Nephron progenitor cell (in vitro differentiated cells): ENCODE measurements at regions not wholly inside any gene's neighbourhood (a gene's known extent, or its start where the extent isn't known, plus 50 kb on each side); places are given as distances from the start of the nearest gene placed in this dataset.
A peak's percentile ranks its signal among the peaks of the same experiment; 100 is the strongest.

ENCODE experiments used
- DNase-seq: peaks from one replicate; pipeline ENCODE4 v3.0.0; 2021
- H3K27ac Mint-ChIP-seq: 2 replicates; pipeline ENCODE4 v1.8.0; 2021; ENCODE audit warnings: mild to moderate bottlenecking, moderate library complexity, mixed read lengths
- H3K27me3 Mint-ChIP-seq: 2 replicates; pipeline ENCODE4 v1.8.0; 2021; ENCODE audit warnings: mild to moderate bottlenecking, low read depth, mixed read lengths; ENCODE audit not compliant: poor library complexity
- H3K36me3 Mint-ChIP-seq: 2 replicates; pipeline ENCODE4 v1.8.0; 2021; ENCODE audit warnings: low read depth, mixed read lengths
- H3K4me1 Mint-ChIP-seq: 2 replicates; pipeline ENCODE4 v1.8.0; 2021; ENCODE audit warnings: mixed read lengths
- H3K4me3 Mint-ChIP-seq: 2 replicates; pipeline ENCODE4 v1.8.0; 2021; ENCODE audit warnings: mild to moderate bottlenecking, moderate library complexity, mixed read lengths
- H3K9me3 Mint-ChIP-seq: 2 replicates; pipeline ENCODE4 v1.8.0; 2021; ENCODE audit warnings: mild to moderate bottlenecking, moderate library complexity, mixed read lengths
- CTCF ChIP-seq: fragments of 200-600 bp; sonication (generic); IDR thresholded peaks from 2 replicates; pipeline ENCODE4 v1.5.0; 2021; ENCODE audit warnings: antibody characterized with exemption

- Mint-ChIP-seq H3K4me1 (peaks cover 23% of the 10 kb centered on the region), H3K27ac (no peak overlapping the region), H3K4me3 (no peak overlapping the region), H3K9me3 (no peaks in the 10 kb centered on the region), H3K27me3 (peaks cover 4% of the 10 kb centered on the region), H3K36me3 (no peaks in the 10 kb centered on the region)
- no peak for TF ChIP-seq CTCF
- DNase-seq: no peak
Observed at GRCh38 chr12:45629292-45629691, 100.2 kb upstream of the ARID2 start.

GRCh38 chr12:45633733-45634132 is 95.8 kb upstream of the ARID2 start:
- H3K4me3 Mint-ChIP-seq: no peak overlapping the region
- peak overlapping the region; percentile 2 for H3K27ac Mint-ChIP-seq
- H3K27me3 Mint-ChIP-seq: peaks cover 4% of the 10 kb centered on the region
- H3K36me3 Mint-ChIP-seq: no peaks in the 10 kb centered on the region
- TF ChIP-seq CTCF: no peak
- no peak for DNase-seq
- peaks cover 11% of the 10 kb centered on the region for H3K4me1 Mint-ChIP-seq
- no peaks in the 10 kb centered on the region for H3K9me3 Mint-ChIP-seq

- no peaks in the 10 kb centered on the region for H3K36me3 Mint-ChIP-seq
- peaks cover 6% of the 10 kb centered on the region for H3K27me3 Mint-ChIP-seq
- no peak for TF ChIP-seq CTCF
- H3K4me3 Mint-ChIP-seq: no peak overlapping the region
- H3K9me3 Mint-ChIP-seq: no peaks in the 10 kb centered on the region
- no peak overlapping the region for H3K27ac Mint-ChIP-seq
- no peak for DNase-seq
- H3K4me1 Mint-ChIP-seq: peaks cover 11% of the 10 kb centered on the region
Observed at GRCh38 chr12:45634273-45634917, 95.1 kb upstream of the ARID2 start.

- peaks cover 2% of the 10 kb centered on the region for H3K27me3 Mint-ChIP-seq
- H3K4me3 Mint-ChIP-seq: no peak overlapping the region
- no peak for TF ChIP-seq CTCF
Observed at GRCh38 chr12:45637242-45637641, 92.3 kb upstream of the ARID2 start.

GRCh38 chr12:45637706-45638105 is 91.8 kb upstream of the ARID2 start:
- DNase-seq: no peak
- TF ChIP-seq CTCF: no peak
- Mint-ChIP-seq H3K27me3 (peaks cover 2% of the 10 kb centered on the region), H3K27ac (no peak overlapping the region), H3K4me1 (peaks cover 11% of the 10 kb centered on the region), H3K36me3 (no peaks in the 10 kb centered on the region), H3K4me3 (no peak overlapping the region), H3K9me3 (peaks cover 5% of the 10 kb centered on the region)

More at GRCh38 chr12:45637242-45637641, 92.3 kb upstream of the ARID2 start:
- Mint-ChIP-seq H3K9me3 (peaks cover 5% of the 10 kb centered on the region), H3K27ac (no peak overlapping the region), H3K36me3 (no peaks in the 10 kb centered on the region), H3K4me1 (peaks cover 11% of the 10 kb centered on the region)
- no peak for DNase-seq

- Mint-ChIP-seq H3K4me1 (peaks cover 11% of the 10 kb centered on the region), H3K4me3 (no peak overlapping the region), H3K9me3 (peaks cover 5% of the 10 kb centered on the region), H3K27ac (no peak overlapping the region), H3K27me3 (peaks cover 2% of the 10 kb centered on the region), H3K36me3 (no peaks in the 10 kb centered on the region)
- no peak for TF ChIP-seq CTCF
- no peak for DNase-seq
Observed at GRCh38 chr12:45638386-45638785, 91.1 kb upstream of the ARID2 start.
